ENCODE measurements at regions not wholly inside any gene's neighbourhood (a gene's known extent, or its start where the extent isn't known, plus 50 kb on each side); places are given as distances from the start of the nearest gene placed in this dataset.

DNA sequence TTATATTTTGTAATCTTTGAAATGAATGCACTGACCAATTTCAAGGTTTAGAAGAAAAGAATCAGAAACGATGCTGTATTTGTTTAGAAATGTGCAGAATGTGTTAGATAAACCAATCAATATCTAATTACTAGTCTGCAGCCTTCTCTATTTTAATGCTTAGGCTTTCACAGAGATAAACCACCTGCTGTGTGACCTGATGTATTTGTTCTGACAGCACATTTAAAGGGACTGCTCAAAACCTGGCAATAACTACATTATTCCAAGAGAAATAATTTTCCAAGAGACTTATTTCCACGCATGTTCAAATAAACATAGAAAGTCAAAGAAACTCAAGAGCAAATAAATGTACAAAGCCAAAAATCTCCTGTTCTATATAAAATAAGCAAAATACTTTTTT lies 641.6 kb upstream of the PCDH20 start:
- BruUV-seq (replicated peaks) = no TSS peak
- FAIRE-seq (no peak), ATAC-seq (no peak), DNase-seq (ENCODE audit: low spot score) (no peak)
- Histone ChIP-seq H4K20me1 (ENCODE audit: insufficient read depth, low read length) (no peaks in the 10 kb centered on the region), H3K27ac (ENCODE audit: extremely low read length, insufficient read depth, low read length) (no peak overlapping the region), H3K4me3 (replicated peaks in 1 of 3; ENCODE audit: insufficient read depth in 1 of 3, low read depth in 2 of 3, low read length in 3 of 3) (no peak overlapping the region), H3K27me3 (ENCODE audit: control insufficient read depth in 1 of 2, insufficient read depth in 2 of 2, low read length in 2 of 2) (no peaks in the 10 kb centered on the region), H2AFZ (ENCODE audit: low read length) (no peak overlapping the region), H3K9ac (ENCODE audit: insufficient read depth, low read depth, low read length) (no peak overlapping the region), H3K4me2 (ENCODE audit: low read depth, low read length) (no peak overlapping the region), H3K79me2 (ENCODE audit: insufficient read depth, low read length) (no peaks in the 10 kb centered on the region), H3K36me3 (replicated peaks in 1 of 2; ENCODE audit: control insufficient read depth in 1 of 2, insufficient read depth in 2 of 2, low read length in 2 of 2) (no peaks in the 10 kb centered on the region), H3K9me3 (ENCODE audit: low read length) (no peaks in the 10 kb centered on the region), H3K4me1 (ENCODE audit: insufficient read depth, low read length) (no peaks in the 10 kb centered on the region)
- in situ Hi-C loops (cut with HindIII; ENCODE audit: extremely low pct_ligation_motif_present, low pct_unique_long_range_greater_than_20kb) (no loop called here), intact Hi-C loops (cut with micrococcal nuclease; ENCODE audit: unreplicated experiment) (no loop called here)
- ChIA-PET POLR2A (no interaction called here), CTCF (ENCODE audit: low intra/inter-chr PET ratio, low total read pairs) (no interaction called here)
- WGBS (ENCODE audit: low lambda C conversion rate) = 2% methylated on average over 2 of the region's 2 CpGs
- no peak for TF ChIP-seq ZBTB42 (CRISPR knock-in tag; IDR thresholded peaks at IDR 0.05)
- TF ChIP-seq, protein P1, sequence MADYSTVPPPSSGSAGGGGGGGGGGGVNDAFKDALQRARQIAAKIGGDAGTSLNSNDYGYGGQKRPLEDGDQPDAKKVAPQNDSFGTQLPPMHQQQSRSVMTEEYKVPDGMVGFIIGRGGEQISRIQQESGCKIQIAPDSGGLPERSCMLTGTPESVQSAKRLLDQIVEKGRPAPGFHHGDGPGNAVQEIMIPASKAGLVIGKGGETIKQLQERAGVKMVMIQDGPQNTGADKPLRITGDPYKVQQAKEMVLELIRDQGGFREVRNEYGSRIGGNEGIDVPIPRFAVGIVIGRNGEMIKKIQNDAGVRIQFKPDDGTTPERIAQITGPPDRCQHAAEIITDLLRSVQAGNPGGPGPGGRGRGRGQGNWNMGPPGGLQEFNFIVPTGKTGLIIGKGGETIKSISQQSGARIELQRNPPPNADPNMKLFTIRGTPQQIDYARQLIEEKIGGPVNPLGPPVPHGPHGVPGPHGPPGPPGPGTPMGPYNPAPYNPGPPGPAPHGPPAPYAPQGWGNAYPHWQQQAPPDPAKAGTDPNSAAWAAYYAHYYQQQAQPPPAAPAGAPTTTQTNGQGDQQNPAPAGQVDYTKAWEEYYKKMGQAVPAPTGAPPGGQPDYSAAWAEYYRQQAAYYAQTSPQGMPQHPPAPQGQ (CRISPR knock-in tag; IDR thresholded peaks at IDR 0.05; ENCODE audit: borderline replicate concordance) = no peak
- TF ChIP-seq ZNF644 (CRISPR knock-in tag; IDR thresholded peaks at IDR 0.05; ENCODE audit: low read depth) = no peak
- no peak for TF ChIP-seq GRHL1 (CRISPR knock-in tag; conservative IDR thresholded peaks at IDR 0.05)
- TF ChIP-seq, protein P2, sequence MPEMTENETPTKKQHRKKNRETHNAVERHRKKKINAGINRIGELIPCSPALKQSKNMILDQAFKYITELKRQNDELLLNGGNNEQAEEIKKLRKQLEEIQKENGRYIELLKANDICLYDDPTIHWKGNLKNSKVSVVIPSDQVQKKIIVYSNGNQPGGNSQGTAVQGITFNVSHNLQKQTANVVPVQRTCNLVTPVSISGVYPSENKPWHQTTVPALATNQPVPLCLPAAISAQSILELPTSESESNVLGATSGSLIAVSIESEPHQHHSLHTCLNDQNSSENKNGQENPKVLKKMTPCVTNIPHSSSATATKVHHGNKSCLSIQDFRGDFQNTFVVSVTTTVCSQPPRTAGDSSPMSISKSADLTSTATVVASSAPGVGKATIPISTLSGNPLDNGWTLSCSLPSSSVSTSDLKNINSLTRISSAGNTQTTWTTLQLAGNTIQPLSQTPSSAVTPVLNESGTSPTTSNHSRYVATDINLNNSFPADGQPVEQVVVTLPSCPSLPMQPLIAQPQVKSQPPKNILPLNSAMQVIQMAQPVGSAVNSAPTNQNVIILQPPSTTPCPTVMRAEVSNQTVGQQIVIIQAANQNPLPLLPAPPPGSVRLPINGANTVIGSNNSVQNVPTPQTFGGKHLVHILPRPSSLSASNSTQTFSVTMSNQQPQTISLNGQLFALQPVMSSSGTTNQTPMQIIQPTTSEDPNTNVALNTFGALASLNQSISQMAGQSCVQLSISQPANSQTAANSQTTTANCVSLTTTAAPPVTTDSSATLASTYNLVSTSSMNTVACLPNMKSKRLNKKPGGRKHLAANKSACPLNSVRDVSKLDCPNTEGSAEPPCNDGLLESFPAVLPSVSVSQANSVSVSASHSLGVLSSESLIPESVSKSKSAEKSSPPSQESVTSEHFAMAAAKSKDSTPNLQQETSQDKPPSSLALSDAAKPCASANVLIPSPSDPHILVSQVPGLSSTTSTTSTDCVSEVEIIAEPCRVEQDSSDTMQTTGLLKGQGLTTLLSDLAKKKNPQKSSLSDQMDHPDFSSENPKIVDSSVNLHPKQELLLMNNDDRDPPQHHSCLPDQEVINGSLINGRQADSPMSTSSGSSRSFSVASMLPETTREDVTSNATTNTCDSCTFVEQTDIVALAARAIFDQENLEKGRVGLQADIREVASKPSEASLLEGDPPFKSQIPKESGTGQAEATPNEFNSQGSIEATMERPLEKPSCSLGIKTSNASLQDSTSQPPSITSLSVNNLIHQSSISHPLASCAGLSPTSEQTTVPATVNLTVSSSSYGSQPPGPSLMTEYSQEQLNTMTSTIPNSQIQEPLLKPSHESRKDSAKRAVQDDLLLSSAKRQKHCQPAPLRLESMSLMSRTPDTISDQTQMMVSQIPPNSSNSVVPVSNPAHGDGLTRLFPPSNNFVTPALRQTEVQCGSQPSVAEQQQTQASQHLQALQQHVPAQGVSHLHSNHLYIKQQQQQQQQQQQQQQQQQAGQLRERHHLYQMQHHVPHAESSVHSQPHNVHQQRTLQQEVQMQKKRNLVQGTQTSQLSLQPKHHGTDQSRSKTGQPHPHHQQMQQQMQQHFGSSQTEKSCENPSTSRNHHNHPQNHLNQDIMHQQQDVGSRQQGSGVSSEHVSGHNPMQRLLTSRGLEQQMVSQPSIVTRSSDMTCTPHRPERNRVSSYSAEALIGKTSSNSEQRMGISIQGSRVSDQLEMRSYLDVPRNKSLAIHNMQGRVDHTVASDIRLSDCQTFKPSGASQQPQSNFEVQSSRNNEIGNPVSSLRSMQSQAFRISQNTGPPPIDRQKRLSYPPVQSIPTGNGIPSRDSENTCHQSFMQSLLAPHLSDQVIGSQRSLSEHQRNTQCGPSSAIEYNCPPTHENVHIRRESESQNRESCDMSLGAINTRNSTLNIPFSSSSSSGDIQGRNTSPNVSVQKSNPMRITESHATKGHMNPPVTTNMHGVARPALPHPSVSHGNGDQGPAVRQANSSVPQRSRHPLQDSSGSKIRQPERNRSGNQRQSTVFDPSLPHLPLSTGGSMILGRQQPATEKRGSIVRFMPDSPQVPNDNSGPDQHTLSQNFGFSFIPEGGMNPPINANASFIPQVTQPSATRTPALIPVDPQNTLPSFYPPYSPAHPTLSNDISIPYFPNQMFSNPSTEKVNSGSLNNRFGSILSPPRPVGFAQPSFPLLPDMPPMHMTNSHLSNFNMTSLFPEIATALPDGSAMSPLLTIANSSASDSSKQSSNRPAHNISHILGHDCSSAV (CRISPR knock-in tag; IDR thresholded peaks at IDR 0.05; ENCODE audit: borderline replicate concordance) = no peak
- TF ChIP-seq GATA4 (IDR thresholded peaks at IDR 0.05; ENCODE audit: borderline replicate concordance, low read depth) = no peak
- TF ChIP-seq, protein P3, sequence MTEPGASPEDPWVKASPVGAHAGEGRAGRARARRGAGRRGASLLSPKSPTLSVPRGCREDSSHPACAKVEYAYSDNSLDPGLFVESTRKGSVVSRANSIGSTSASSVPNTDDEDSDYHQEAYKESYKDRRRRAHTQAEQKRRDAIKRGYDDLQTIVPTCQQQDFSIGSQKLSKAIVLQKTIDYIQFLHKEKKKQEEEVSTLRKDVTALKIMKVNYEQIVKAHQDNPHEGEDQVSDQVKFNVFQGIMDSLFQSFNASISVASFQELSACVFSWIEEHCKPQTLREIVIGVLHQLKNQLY (CRISPR knock-in tag; IDR thresholded peaks at IDR 0.05) = no peak
- no peak for TF ChIP-seq HNRNPK (IDR thresholded peaks at IDR 0.05; ENCODE audit: low read depth, low read length, poor library complexity, severe bottlenecking)
- no peak for TF ChIP-seq ZEB1 (IDR thresholded peaks at IDR 0.05; ENCODE audit: insufficient replicate concordance, low read depth)
- TF ChIP-seq SIX1 (CRISPR knock-in tag; IDR thresholded peaks at IDR 0.05; ENCODE audit: borderline replicate concordance) = no peak
- no peak for TF ChIP-seq TBX3 (IDR thresholded peaks at IDR 0.05; ENCODE audit: borderline replicate concordance)
- no peak for TF ChIP-seq ZBTB8A (CRISPR knock-in tag; IDR thresholded peaks at IDR 0.05; ENCODE audit: borderline replicate concordance, low read depth)
- TF ChIP-seq ZNF543 (CRISPR knock-in tag; IDR thresholded peaks at IDR 0.05) = no peak
